Panc1 (cell line): ENCODE measurements at regions not wholly inside any gene's neighbourhood (a gene's known extent, or its start where the extent isn't known, plus 50 kb on each side); places are given as distances from the start of the nearest gene placed in this dataset.

Experiments
- POLR2AphosphoS5 ChIP-seq: IDR thresholded peaks from 2 replicates; pipeline ENCODE4 v1.6.1; 2012; ENCODE audit warnings: mild to moderate bottlenecking, low read depth, low read length, moderate library complexity
- SIN3A ChIP-seq: IDR thresholded peaks from 2 replicates; pipeline ENCODE4 v1.6.1; 2012; ENCODE audit warnings: low read depth, mild to moderate bottlenecking, low read length, moderate library complexity, borderline replicate concordance; ENCODE audit not compliant: insufficient read depth
- TF ChIP-seq, protein P1 (sequence below): fragments of 450-650 bp; IDR thresholded peaks from 2 replicates; pipeline ENCODE4 v1.5.1; 2017; ENCODE audit warnings: mild to moderate bottlenecking
- TF ChIP-seq, protein P2 (sequence below), 2 experiments: IDR thresholded peaks; 2 replicates each; pipeline ENCODE4 v1.6.1; 2011 to 2012; ENCODE audit warnings: low read depth in 2 of 2, control low read depth in 1 of 2, low read length in 1 of 2, mild to moderate bottlenecking in 1 of 2, moderate library complexity in 1 of 2; ENCODE audit not compliant: insufficient read depth in 1 of 2

DNA sequence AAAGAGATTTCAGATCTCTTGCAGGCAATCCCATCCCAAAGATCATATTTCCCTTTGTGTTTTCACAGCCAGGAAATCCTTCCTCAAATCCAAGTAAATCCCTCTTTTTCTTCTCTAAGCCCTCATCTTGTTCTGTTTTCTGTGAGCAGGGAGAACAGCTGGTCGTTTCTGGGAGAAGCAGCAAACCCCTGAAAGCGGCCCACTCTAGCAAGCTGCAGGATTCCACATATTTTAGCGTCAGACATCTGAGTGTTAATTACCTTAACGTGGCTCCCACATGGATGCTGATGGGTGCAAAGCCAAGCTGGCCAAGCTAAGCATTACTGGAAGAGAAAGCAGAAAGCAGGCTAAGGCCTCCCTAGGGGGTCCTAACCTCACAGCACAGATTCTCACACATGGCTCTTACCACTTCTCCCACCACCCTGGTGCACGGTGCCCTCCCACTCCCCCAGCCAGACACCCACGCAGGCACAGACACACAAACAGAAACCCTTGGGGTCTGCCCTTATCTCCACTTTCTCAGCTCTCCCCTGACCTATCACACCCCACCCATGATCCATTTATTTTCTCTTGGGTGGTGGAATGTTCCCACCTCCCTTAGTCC lies 551.0 kb upstream of the AUTS2 start:
- TF ChIP-seq, protein P1, sequence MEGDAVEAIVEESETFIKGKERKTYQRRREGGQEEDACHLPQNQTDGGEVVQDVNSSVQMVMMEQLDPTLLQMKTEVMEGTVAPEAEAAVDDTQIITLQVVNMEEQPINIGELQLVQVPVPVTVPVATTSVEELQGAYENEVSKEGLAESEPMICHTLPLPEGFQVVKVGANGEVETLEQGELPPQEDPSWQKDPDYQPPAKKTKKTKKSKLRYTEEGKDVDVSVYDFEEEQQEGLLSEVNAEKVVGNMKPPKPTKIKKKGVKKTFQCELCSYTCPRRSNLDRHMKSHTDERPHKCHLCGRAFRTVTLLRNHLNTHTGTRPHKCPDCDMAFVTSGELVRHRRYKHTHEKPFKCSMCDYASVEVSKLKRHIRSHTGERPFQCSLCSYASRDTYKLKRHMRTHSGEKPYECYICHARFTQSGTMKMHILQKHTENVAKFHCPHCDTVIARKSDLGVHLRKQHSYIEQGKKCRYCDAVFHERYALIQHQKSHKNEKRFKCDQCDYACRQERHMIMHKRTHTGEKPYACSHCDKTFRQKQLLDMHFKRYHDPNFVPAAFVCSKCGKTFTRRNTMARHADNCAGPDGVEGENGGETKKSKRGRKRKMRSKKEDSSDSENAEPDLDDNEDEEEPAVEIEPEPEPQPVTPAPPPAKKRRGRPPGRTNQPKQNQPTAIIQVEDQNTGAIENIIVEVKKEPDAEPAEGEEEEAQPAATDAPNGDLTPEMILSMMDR = no peak
- TF ChIP-seq, protein P2, sequence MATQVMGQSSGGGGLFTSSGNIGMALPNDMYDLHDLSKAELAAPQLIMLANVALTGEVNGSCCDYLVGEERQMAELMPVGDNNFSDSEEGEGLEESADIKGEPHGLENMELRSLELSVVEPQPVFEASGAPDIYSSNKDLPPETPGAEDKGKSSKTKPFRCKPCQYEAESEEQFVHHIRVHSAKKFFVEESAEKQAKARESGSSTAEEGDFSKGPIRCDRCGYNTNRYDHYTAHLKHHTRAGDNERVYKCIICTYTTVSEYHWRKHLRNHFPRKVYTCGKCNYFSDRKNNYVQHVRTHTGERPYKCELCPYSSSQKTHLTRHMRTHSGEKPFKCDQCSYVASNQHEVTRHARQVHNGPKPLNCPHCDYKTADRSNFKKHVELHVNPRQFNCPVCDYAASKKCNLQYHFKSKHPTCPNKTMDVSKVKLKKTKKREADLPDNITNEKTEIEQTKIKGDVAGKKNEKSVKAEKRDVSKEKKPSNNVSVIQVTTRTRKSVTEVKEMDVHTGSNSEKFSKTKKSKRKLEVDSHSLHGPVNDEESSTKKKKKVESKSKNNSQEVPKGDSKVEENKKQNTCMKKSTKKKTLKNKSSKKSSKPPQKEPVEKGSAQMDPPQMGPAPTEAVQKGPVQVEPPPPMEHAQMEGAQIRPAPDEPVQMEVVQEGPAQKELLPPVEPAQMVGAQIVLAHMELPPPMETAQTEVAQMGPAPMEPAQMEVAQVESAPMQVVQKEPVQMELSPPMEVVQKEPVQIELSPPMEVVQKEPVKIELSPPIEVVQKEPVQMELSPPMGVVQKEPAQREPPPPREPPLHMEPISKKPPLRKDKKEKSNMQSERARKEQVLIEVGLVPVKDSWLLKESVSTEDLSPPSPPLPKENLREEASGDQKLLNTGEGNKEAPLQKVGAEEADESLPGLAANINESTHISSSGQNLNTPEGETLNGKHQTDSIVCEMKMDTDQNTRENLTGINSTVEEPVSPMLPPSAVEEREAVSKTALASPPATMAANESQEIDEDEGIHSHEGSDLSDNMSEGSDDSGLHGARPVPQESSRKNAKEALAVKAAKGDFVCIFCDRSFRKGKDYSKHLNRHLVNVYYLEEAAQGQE (IDR thresholded peaks at IDR 0.05; ENCODE audit: insufficient read depth in 1 of 2, low read depth in 2 of 2, low read length in 1 of 2) = no peak
- TF ChIP-seq SIN3A = no peak
- TF ChIP-seq POLR2AphosphoS5 = no peak
